Activated B cell treated with CpG ODN at 0.5 μM for 24 hours (primary cell): ENCODE measurements at regions not wholly inside any gene's neighbourhood (a gene's known extent, or its start where the extent isn't known, plus 50 kb on each side); places are given as distances from the start of the nearest gene placed in this dataset.

Source experiments
- ATAC-seq: fragments of 200-7000 bp; cut with Tn5 transposase; one replicate; pipeline ENCODE4 v1.10.0; 2021; ENCODE audit warnings: low read depth, mild to moderate bottlenecking, moderate library complexity
- CTCF ChIA-PET: fragments of 350-600 bp; sonication (Branson Sonifier 250); formaldehyde crosslinking; loops from one replicate; lab custom pipeline; 2021; ENCODE audit warnings: antibody characterized with exemption; lab: Charles Lee
- POLR2A ChIA-PET: fragments of 350-600 bp; sonication (Branson Sonifier 250); formaldehyde crosslinking; loops from one replicate; lab custom pipeline; 2021; ENCODE audit warnings: antibody characterized with exemption; lab: Charles Lee
- DNase-seq: peaks from one replicate; pipeline ENCODE4 v3.0.0; 2022
- H3K27ac Mint-ChIP-seq: one replicate; pipeline ENCODE4 v1.8.0; 2020; ENCODE audit warnings: mixed read lengths
- H3K27me3 Mint-ChIP-seq: one replicate; pipeline ENCODE4 v1.8.0; 2021; ENCODE audit warnings: mixed read lengths
- H3K36me3 Mint-ChIP-seq: one replicate; pipeline ENCODE4 v1.8.0; 2021; ENCODE audit warnings: low read depth, mixed read lengths
- H3K4me1 Mint-ChIP-seq: one replicate; pipeline ENCODE4 v1.8.0; 2021; ENCODE audit warnings: mixed read lengths
- H3K4me3 Mint-ChIP-seq: one replicate; pipeline ENCODE4 v1.8.0; 2020; ENCODE audit warnings: mild to moderate bottlenecking, mixed read lengths
- H3K9me3 Mint-ChIP-seq: one replicate; pipeline ENCODE4 v1.8.0; 2020; ENCODE audit warnings: mixed read lengths
- intact Hi-C: fragments of 100-400 bp; cut with micrococcal nuclease; formaldehyde crosslinking; loops from one replicate; pipeline ENCODE4 v1.15.1; 2024
- TF ChIP-seq, protein P1 (sequence below): fragments of 200-600 bp; IDR thresholded peaks from one replicate; pipeline ENCODE4 v1.8.0; 2022; ENCODE audit warnings: antibody characterized with exemption, mild to moderate bottlenecking

DNA sequence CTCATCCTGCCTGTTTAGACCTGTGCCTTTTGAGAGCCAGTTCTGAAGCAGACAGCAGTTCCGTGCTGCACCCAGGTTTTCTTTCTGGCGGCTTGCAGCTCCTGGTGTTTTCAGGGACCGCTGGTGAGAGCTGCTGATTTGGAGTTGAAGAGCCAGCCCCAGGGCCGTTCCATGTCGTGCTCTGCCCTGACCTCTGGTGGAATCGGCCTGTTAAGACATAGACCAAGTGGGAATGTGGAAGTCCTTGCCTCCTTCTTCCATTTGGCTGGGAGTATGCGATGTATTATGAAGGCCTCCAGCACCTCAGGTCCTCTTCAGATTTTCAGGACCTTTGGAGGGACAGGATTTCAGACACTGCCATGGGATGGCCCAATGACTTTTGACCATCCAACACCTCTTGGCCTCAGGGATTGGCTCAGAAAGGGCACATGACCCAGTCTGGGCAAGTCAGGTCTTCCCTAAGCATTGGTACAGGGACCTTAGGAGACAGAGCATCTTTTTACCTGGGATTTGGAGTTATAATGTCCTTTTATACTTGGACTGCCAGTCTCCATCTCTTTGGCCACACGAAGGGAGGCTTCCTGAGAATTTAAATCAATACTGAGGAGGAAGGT lies 136.1 kb upstream of the CLINT1 start:
- H3K4me3 Mint-ChIP-seq, result no peak overlapping the region
- ATAC-seq (peak; percentile 84), DNase-seq (peak; percentile 21)
- H3K27ac Mint-ChIP-seq, result no peak overlapping the region
- peaks cover 2% of the 10 kb centered on the region for H3K27me3 Mint-ChIP-seq
- TF ChIP-seq, protein P1, sequence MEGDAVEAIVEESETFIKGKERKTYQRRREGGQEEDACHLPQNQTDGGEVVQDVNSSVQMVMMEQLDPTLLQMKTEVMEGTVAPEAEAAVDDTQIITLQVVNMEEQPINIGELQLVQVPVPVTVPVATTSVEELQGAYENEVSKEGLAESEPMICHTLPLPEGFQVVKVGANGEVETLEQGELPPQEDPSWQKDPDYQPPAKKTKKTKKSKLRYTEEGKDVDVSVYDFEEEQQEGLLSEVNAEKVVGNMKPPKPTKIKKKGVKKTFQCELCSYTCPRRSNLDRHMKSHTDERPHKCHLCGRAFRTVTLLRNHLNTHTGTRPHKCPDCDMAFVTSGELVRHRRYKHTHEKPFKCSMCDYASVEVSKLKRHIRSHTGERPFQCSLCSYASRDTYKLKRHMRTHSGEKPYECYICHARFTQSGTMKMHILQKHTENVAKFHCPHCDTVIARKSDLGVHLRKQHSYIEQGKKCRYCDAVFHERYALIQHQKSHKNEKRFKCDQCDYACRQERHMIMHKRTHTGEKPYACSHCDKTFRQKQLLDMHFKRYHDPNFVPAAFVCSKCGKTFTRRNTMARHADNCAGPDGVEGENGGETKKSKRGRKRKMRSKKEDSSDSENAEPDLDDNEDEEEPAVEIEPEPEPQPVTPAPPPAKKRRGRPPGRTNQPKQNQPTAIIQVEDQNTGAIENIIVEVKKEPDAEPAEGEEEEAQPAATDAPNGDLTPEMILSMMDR, result no peak
- intact Hi-C loops, result loop anchor here (1.0 to 5.0 kb wide), 5 partner anchors 48 to 1138 kb away; no protein-coding TSS in a partner anchor
- POLR2A ChIA-PET, result interaction anchor here (0.5 to 1.4 kb wide), 2 partner anchors 138 to 178 kb away, joined by 3 to 5 read pairs; no protein-coding TSS in a partner anchor
- CTCF ChIA-PET, result interaction anchor here (0.6 to 4.0 kb wide), 19 partner anchors 23 to 1137 kb away, joined by 3 to 63 read pairs (median 4); no protein-coding TSS in a partner anchor
- H3K4me1 Mint-ChIP-seq, result no peaks in the 10 kb centered on the region
- H3K9me3 Mint-ChIP-seq, result no peaks in the 10 kb centered on the region
- no peaks in the 10 kb centered on the region for H3K36me3 Mint-ChIP-seq

DNA sequence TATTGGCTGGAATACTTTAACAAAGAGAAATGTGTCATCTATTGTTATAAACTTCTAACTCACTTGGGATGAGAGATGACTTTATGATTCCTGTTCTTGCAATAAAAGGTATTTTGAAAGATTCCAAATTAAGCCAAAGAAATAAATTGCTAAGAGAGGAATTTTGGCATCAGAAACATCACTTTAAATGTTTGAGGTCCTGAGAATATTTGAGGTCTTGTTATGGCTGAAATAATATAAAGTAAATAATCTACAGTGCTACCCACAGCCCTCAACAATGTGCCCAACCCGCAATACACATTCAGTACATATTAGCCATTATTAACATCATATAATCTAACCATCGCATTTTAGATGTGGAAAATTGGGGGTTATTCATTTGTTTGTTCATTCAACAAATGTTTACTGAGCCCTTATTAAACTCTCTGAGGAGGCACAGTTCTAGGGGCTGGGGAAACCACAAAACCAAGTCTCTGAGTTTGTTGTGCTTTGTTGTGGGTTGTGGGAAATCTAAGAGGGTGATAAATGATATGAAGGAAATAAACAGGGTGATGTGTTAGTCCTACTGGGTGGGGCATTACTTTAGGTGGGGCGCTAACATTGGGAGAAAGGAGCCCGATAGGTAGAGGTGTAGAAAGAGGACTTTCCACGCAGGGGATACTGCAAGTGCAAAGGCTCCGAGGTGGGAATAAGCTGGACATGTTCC lies 135.2 kb upstream of the CLINT1 start:
- CTCF ChIA-PET, result interaction anchor here (0.6 to 4.0 kb wide), 19 partner anchors 22 to 1138 kb away, joined by 3 to 63 read pairs (median 4); no protein-coding TSS in a partner anchor
- Mint-ChIP-seq H3K27me3 (peaks cover 2% of the 10 kb centered on the region), H3K4me3 (no peak overlapping the region), H3K9me3 (no peaks in the 10 kb centered on the region), H3K36me3 (no peaks in the 10 kb centered on the region), H3K4me1 (no peaks in the 10 kb centered on the region), H3K27ac (no peak overlapping the region)
- TF ChIP-seq, protein P1, result no peak
- POLR2A ChIA-PET, result interaction anchor here (0.5 to 1.4 kb wide), 2 partner anchors 137 to 177 kb away, joined by 3 to 5 read pairs; no protein-coding TSS in a partner anchor
- intact Hi-C loops, result no loop called here
- ATAC-seq, result no peak
- no peak for DNase-seq

DNA sequence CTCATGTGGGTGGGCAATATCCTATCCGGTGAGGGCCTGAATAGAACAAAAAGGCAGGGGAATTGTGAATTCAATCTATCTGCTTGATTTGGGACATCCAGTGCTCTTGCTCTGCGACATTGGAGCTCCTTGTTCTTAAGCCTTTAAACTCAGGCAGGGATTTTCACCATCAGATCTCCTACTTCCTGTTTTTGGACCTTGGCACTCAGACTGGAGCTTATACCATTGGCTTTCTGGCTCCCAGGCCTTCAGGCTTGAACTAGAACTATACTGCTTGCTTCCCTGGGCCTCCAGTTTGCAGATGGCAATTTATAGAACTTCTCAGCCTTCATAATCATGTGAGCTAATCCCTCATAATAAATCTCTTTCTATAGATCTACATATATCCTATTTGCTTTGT lies 134.3 kb upstream of the CLINT1 start:
- Mint-ChIP-seq H3K4me3 (no peak overlapping the region), H3K27ac (no peak overlapping the region), H3K9me3 (no peaks in the 10 kb centered on the region), H3K27me3 (peaks cover 2% of the 10 kb centered on the region), H3K4me1 (no peaks in the 10 kb centered on the region), H3K36me3 (no peaks in the 10 kb centered on the region)
- DNase-seq, result no peak
- TF ChIP-seq, protein P1, result no peak
- intact Hi-C loops, result no loop called here
- ChIA-PET CTCF (interaction anchor here (0.6 to 3.4 kb wide), 4 partner anchors 73 to 1114 kb away, joined by 3 to 15 read pairs (median 9); no protein-coding TSS in a partner anchor), POLR2A (no interaction called here)
- ATAC-seq, result no peak

DNA sequence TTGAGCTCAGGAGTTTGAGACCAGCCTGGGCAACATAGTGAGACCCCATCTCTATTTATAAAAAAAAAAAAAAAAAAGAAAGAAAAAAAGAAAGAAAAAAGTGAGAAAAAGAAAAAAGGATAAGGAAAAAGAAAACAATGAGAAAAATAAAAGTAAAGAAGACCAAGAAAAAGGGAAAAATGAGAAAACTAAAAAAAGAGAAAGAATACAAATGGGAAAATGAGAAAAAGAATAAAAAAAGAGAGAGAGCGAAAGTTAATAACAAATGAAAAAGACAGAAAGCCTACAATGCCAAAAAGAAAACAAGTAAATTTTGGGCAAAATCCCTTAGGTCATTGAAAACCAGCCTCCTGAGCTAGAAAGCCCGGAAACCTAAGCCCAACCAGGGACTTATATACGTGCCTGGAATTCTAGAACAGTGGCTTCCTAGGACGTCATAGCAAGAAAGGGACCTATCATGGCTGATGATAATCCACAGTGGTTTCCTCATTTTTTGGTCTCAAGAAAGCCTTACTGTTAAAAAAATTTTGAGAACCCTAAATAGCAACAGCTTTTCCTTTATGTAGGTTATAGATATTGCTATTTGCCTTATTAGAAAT lies 131.7 kb upstream of the CLINT1 start:
- CTCF ChIA-PET, result interaction anchor here (2.6 kb wide), 1 partner anchor 173 kb away, joined by 7 read pairs; no protein-coding TSS in a partner anchor
- POLR2A ChIA-PET, result no interaction called here
- Mint-ChIP-seq H3K27me3 (peaks cover 2% of the 10 kb centered on the region), H3K4me1 (no peaks in the 10 kb centered on the region), H3K27ac (no peak overlapping the region), H3K9me3 (no peaks in the 10 kb centered on the region), H3K36me3 (no peaks in the 10 kb centered on the region), H3K4me3 (no peak overlapping the region)
- DNase-seq, result no peak
- TF ChIP-seq, protein P1, result no peak
- no peak for ATAC-seq
- intact Hi-C loops, result no loop called here
